ENCODE measurements at regions not wholly inside any gene's neighbourhood (a gene's known extent, or its start where the extent isn't known, plus 50 kb on each side); places are given as distances from the start of the nearest gene placed in this dataset.

- no peaks in the 10 kb centered on the region for H3K36me3 Mint-ChIP-seq (ENCODE audit: insufficient read depth, unreplicated experiment)
- no peaks in the 10 kb centered on the region for H3K9me3 Mint-ChIP-seq (ENCODE audit: low read depth, unreplicated experiment)
- H3K27ac Mint-ChIP-seq (ENCODE audit: unreplicated experiment): no peak overlapping the region
- no peaks in the 10 kb centered on the region for H3K4me1 Mint-ChIP-seq (ENCODE audit: low read depth, unreplicated experiment)
- BruUV-seq (replicated peaks): no TSS peak
- CTCF ChIA-PET: no interaction called here
- intact Hi-C loops (cut with micrococcal nuclease; ENCODE audit: unreplicated experiment): no loop called here
- TF ChIP-seq CTCF (IDR thresholded peaks at IDR 0.05; ENCODE audit: unreplicated experiment): no peak
- no peak overlapping the region for H3K4me3 Mint-ChIP-seq (ENCODE audit: low read depth, unreplicated experiment)
- DNase-seq: no peak
- no peaks in the 10 kb centered on the region for H3K27me3 Mint-ChIP-seq (ENCODE audit: unreplicated experiment)
Measured at GRCh38 chr6:9172096-9172495, 736.8 kb upstream of the SLC35B3 start.

DNA sequence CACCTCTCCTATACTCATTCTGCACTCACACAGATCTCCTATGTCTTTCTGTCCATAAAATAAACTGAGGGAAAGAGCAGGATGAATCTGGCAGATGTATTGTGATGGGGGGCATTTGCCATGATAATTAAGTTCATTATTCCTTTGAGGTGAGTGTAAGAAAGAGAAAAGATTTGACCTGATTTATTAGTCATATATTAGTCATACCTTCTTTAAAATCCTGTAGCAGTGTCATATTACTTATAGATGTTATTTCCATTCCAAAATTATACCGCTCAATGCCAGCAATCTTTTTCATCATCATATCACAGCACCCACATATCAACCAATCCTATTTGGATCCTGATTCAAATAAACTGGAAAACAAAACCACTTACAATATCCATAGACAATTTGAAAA, 733.3 kb upstream of the SLC35B3 start:
- CTCF ChIA-PET: no interaction called here
- H3K36me3 Mint-ChIP-seq (ENCODE audit: insufficient read depth, unreplicated experiment): no peaks in the 10 kb centered on the region
- no peak overlapping the region for H3K27ac Mint-ChIP-seq (ENCODE audit: unreplicated experiment)
- no peak for DNase-seq
- no peaks in the 10 kb centered on the region for H3K9me3 Mint-ChIP-seq (ENCODE audit: low read depth, unreplicated experiment)
- no TSS peak for BruUV-seq (replicated peaks)
- no peaks in the 10 kb centered on the region for H3K4me1 Mint-ChIP-seq (ENCODE audit: low read depth, unreplicated experiment)
- H3K27me3 Mint-ChIP-seq (ENCODE audit: unreplicated experiment): no peaks in the 10 kb centered on the region
- H3K4me3 Mint-ChIP-seq (ENCODE audit: low read depth, unreplicated experiment): no peak overlapping the region
- intact Hi-C loops (cut with micrococcal nuclease; ENCODE audit: unreplicated experiment): no loop called here
- TF ChIP-seq CTCF (IDR thresholded peaks at IDR 0.05; ENCODE audit: unreplicated experiment): no peak

- no peaks in the 10 kb centered on the region for H3K36me3 Mint-ChIP-seq (ENCODE audit: insufficient read depth, unreplicated experiment)
- no peaks in the 10 kb centered on the region for H3K4me1 Mint-ChIP-seq (ENCODE audit: low read depth, unreplicated experiment)
- no peak overlapping the region for H3K4me3 Mint-ChIP-seq (ENCODE audit: low read depth, unreplicated experiment)
- no peak for TF ChIP-seq CTCF (IDR thresholded peaks at IDR 0.05; ENCODE audit: unreplicated experiment)
- no peaks in the 10 kb centered on the region for H3K27me3 Mint-ChIP-seq (ENCODE audit: unreplicated experiment)
- H3K9me3 Mint-ChIP-seq (ENCODE audit: low read depth, unreplicated experiment): peaks cover 8% of the 10 kb centered on the region
- BruUV-seq (replicated peaks): no TSS peak
- CTCF ChIA-PET: no interaction called here
- no peak overlapping the region for H3K27ac Mint-ChIP-seq (ENCODE audit: unreplicated experiment)
- no peak for DNase-seq
- intact Hi-C loops (cut with micrococcal nuclease; ENCODE audit: unreplicated experiment): no loop called here
Measured at GRCh38 chr6:9161731-9162130, 726.4 kb upstream of the SLC35B3 start.

- no peaks in the 10 kb centered on the region for H3K36me3 Mint-ChIP-seq (ENCODE audit: insufficient read depth, unreplicated experiment)
- no peak overlapping the region for H3K4me3 Mint-ChIP-seq (ENCODE audit: low read depth, unreplicated experiment)
- peaks cover 8% of the 10 kb centered on the region for H3K9me3 Mint-ChIP-seq (ENCODE audit: low read depth, unreplicated experiment)
- H3K27me3 Mint-ChIP-seq (ENCODE audit: unreplicated experiment): no peaks in the 10 kb centered on the region
- TF ChIP-seq CTCF (IDR thresholded peaks at IDR 0.05; ENCODE audit: unreplicated experiment): no peak
- CTCF ChIA-PET: no interaction called here
- intact Hi-C loops (cut with micrococcal nuclease; ENCODE audit: unreplicated experiment): no loop called here
- BruUV-seq (replicated peaks): no TSS peak
- H3K27ac Mint-ChIP-seq (ENCODE audit: unreplicated experiment): no peak overlapping the region
- DNase-seq: no peak
- no peaks in the 10 kb centered on the region for H3K4me1 Mint-ChIP-seq (ENCODE audit: low read depth, unreplicated experiment)
Measured at GRCh38 chr6:9159051-9159450, 723.7 kb upstream of the SLC35B3 start.

- intact Hi-C loops (cut with micrococcal nuclease; ENCODE audit: unreplicated experiment): no loop called here
- CTCF ChIA-PET: no interaction called here
Measured at GRCh38 chr6:9155836-9156235, 720.5 kb upstream of the SLC35B3 start.

More at GRCh38 chr6:9155836-9156235, 720.5 kb upstream of the SLC35B3 start:
- no peak for TF ChIP-seq CTCF (IDR thresholded peaks at IDR 0.05; ENCODE audit: unreplicated experiment)
- no TSS peak for BruUV-seq (replicated peaks)
- H3K9me3 Mint-ChIP-seq (ENCODE audit: low read depth, unreplicated experiment): peaks cover 4% of the 10 kb centered on the region
- no peak for DNase-seq
- no peaks in the 10 kb centered on the region for H3K4me1 Mint-ChIP-seq (ENCODE audit: low read depth, unreplicated experiment)
- no peaks in the 10 kb centered on the region for H3K27me3 Mint-ChIP-seq (ENCODE audit: unreplicated experiment)
- H3K4me3 Mint-ChIP-seq (ENCODE audit: low read depth, unreplicated experiment): no peak overlapping the region
- no peaks in the 10 kb centered on the region for H3K36me3 Mint-ChIP-seq (ENCODE audit: insufficient read depth, unreplicated experiment)
- H3K27ac Mint-ChIP-seq (ENCODE audit: unreplicated experiment): no peak overlapping the region
